ENCODE measurements at regions not wholly inside any gene's neighbourhood (a gene's known extent, or its start where the extent isn't known, plus 50 kb on each side); places are given as distances from the start of the nearest gene placed in this dataset.

DNA sequence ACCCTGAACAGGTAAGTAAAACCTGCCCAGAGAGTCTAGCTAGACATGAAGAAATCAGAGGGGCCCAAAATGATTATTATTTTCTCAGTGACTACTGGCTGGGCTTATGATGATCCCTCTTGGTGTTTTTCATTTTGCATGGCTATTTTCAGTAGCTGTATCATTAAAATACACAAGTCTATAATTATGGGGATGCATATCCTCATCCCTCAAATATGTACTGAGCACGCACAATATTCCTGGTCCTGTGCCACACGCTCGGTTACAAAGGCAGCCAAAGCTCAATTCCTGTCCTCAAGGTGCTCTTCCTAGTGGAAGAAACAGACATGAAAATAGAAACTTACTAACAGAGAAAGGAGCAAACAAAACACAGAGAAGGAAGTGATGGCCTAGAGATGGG, 180.0 kb downstream of the DAD1 start:
- H3K9me3 Mint-ChIP-seq: peaks cover 2% of the 10 kb centered on the region
- peaks cover 20% of the 10 kb centered on the region for H3K4me1 Mint-ChIP-seq
- H3K27me3 Mint-ChIP-seq (ENCODE audit: low read depth): peaks cover 84% of the 10 kb centered on the region
- DNase-seq (ENCODE audit: low read depth, low spot score): no peak
- peaks cover 2% of the 10 kb centered on the region for H3K36me3 Mint-ChIP-seq (ENCODE audit: low read depth)
- no peak overlapping the region for H3K27ac Mint-ChIP-seq (ENCODE audit: unreplicated experiment)
- TF ChIP-seq, protein P1, sequence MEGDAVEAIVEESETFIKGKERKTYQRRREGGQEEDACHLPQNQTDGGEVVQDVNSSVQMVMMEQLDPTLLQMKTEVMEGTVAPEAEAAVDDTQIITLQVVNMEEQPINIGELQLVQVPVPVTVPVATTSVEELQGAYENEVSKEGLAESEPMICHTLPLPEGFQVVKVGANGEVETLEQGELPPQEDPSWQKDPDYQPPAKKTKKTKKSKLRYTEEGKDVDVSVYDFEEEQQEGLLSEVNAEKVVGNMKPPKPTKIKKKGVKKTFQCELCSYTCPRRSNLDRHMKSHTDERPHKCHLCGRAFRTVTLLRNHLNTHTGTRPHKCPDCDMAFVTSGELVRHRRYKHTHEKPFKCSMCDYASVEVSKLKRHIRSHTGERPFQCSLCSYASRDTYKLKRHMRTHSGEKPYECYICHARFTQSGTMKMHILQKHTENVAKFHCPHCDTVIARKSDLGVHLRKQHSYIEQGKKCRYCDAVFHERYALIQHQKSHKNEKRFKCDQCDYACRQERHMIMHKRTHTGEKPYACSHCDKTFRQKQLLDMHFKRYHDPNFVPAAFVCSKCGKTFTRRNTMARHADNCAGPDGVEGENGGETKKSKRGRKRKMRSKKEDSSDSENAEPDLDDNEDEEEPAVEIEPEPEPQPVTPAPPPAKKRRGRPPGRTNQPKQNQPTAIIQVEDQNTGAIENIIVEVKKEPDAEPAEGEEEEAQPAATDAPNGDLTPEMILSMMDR (conservative IDR thresholded peaks at IDR 0.05): no peak
- H3K4me3 Mint-ChIP-seq: no peak overlapping the region

DNA sequence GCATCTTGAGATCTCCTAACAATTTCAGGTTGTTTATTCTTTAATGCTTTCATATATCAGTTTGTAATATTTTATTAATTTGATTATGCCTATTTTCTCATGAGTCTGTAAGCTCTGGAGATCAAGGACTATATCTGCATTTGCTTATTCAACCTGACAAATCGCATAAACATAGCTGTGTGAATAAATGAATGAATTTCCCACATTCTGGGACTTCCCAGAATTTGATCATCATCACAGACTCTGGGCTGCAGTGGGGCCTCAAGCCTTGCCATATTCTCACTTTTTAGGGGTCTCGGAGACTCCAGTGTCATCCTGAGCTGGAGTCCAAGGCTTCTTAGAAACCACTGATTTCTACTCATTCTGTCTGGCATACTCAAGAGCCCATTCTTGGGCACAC, 180.5 kb downstream of the DAD1 start:
- no peak for DNase-seq (ENCODE audit: low read depth, low spot score)
- no peak overlapping the region for H3K27ac Mint-ChIP-seq (ENCODE audit: unreplicated experiment)
- peaks cover 2% of the 10 kb centered on the region for H3K9me3 Mint-ChIP-seq
- H3K4me3 Mint-ChIP-seq: no peak overlapping the region
- peaks cover 16% of the 10 kb centered on the region for H3K4me1 Mint-ChIP-seq
- H3K27me3 Mint-ChIP-seq (ENCODE audit: low read depth): peaks cover 83% of the 10 kb centered on the region
- TF ChIP-seq, protein P1 (conservative IDR thresholded peaks at IDR 0.05): no peak
- peaks cover 2% of the 10 kb centered on the region for H3K36me3 Mint-ChIP-seq (ENCODE audit: low read depth)

DNA sequence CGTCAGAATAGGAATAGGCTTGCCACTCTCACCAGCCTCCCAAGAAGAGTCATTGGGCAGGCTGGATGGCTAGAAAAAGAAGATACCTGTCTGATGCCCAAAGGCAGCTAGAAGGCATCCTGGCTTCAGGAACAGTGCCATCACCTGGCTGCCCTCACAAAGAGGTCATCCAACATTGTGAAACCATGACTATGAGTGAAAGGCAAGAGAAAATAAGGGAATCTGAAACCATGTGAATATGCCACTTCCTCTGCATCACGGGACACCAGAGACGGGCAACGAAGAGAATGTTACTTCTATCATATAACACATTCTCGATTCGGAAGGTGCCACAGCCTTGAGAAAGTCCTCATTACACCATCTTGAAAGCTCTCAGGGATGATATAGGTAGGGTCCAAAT, 182.0 kb downstream of the DAD1 start:
- Mint-ChIP-seq H3K27me3 (ENCODE audit: low read depth) (peaks cover 81% of the 10 kb centered on the region), H3K4me3 (no peak overlapping the region), H3K4me1 (peaks cover 1% of the 10 kb centered on the region), H3K36me3 (ENCODE audit: low read depth) (peaks cover 2% of the 10 kb centered on the region), H3K27ac (ENCODE audit: unreplicated experiment) (no peak overlapping the region), H3K9me3 (peaks cover 2% of the 10 kb centered on the region)
- TF ChIP-seq, protein P1 (conservative IDR thresholded peaks at IDR 0.05): no peak
- DNase-seq (ENCODE audit: low read depth, low spot score): no peak

DNA sequence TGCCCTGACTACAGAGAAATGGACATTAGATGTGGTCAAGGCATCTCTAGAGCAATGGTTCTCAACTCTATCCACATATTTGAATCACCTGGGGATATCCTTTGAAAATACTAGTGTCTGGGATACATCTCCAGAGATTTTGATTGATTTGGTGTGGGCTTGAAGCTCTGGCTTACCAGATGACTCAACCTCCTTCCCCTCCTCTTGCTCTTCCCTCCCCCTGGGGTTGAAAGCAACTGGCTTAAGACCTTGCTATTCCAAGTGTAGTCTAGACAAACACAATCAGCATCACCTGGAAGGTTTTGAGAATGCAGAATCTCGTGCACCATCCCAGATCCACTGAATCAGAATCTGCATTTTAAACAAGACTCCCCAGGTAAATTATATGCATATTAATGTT, 183.8 kb downstream of the DAD1 start:
- no peak overlapping the region for H3K4me3 Mint-ChIP-seq
- no peaks in the 10 kb centered on the region for H3K4me1 Mint-ChIP-seq
- H3K27ac Mint-ChIP-seq (ENCODE audit: unreplicated experiment): no peak overlapping the region
- TF ChIP-seq, protein P1 (conservative IDR thresholded peaks at IDR 0.05): no peak
- peaks cover 2% of the 10 kb centered on the region for H3K9me3 Mint-ChIP-seq
- no peak for DNase-seq (ENCODE audit: low read depth, low spot score)
- H3K36me3 Mint-ChIP-seq (ENCODE audit: low read depth): peaks cover 2% of the 10 kb centered on the region
- H3K27me3 Mint-ChIP-seq (ENCODE audit: low read depth): peaks cover 81% of the 10 kb centered on the region

DNA sequence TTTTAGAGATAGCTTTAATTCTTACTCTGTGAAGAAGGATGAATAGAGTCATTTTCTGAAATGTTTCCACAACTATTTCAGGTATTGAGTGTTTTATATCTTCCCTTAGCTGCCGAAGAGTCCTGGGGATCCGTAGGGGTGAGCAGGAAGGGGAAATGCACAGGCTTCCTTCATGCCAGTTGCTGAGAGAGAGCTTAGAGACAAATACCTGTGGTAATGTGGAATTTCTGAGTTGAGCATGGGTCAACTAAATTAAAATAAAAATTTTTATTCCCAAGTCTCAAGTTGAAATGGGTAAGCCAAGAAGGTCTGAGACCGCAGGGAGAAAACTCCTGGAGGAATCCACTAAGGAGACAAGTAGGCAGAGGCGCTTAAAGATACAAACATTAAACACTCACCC, 185.7 kb downstream of the DAD1 start:
- TF ChIP-seq, protein P1 (conservative IDR thresholded peaks at IDR 0.05): no peak
- H3K4me3 Mint-ChIP-seq: no peak overlapping the region
- no peak overlapping the region for H3K27ac Mint-ChIP-seq (ENCODE audit: unreplicated experiment)
- peaks cover 2% of the 10 kb centered on the region for H3K9me3 Mint-ChIP-seq
- H3K36me3 Mint-ChIP-seq (ENCODE audit: low read depth): peaks cover 2% of the 10 kb centered on the region
- DNase-seq (ENCODE audit: low read depth, low spot score): no peak
- no peaks in the 10 kb centered on the region for H3K4me1 Mint-ChIP-seq
- peaks cover 75% of the 10 kb centered on the region for H3K27me3 Mint-ChIP-seq (ENCODE audit: low read depth)

Data from neural crest cell (in vitro differentiated cells).